Endothelial cell (in vitro differentiated cells): ENCODE measurements at regions not wholly inside any gene's neighbourhood (a gene's known extent, or its start where the extent isn't known, plus 50 kb on each side); places are given as distances from the start of the nearest gene placed in this dataset.
"Not testable (repeated sequence)": the region's sequence is repeated elsewhere in the genome, so short reads cannot be mapped to it uniquely, and the experiment has no call there.

Experiments used
- DNase-seq: peaks from one replicate; pipeline ENCODE4 v3.0.0; 2021; ENCODE audit warnings: low spot score
- H3K27ac Mint-ChIP-seq: one replicate; pipeline ENCODE4 v1.8.0; 2021; ENCODE audit warnings: mixed read lengths, inconsistent platforms; ENCODE audit not compliant: unreplicated experiment
- H3K27me3 Mint-ChIP-seq: one replicate; pipeline ENCODE4 v1.8.0; 2021; ENCODE audit warnings: mild to moderate bottlenecking, moderate library complexity, mixed read lengths, inconsistent platforms; ENCODE audit not compliant: unreplicated experiment
- H3K36me3 Mint-ChIP-seq: one replicate; pipeline ENCODE4 v1.8.0; 2021; ENCODE audit warnings: mild to moderate bottlenecking, low read depth, mixed read lengths, inconsistent platforms; ENCODE audit not compliant: unreplicated experiment
- H3K4me1 Mint-ChIP-seq: one replicate; pipeline ENCODE4 v1.8.0; 2021; ENCODE audit warnings: mild to moderate bottlenecking, mixed read lengths, inconsistent platforms; ENCODE audit not compliant: unreplicated experiment
- H3K4me3 Mint-ChIP-seq: one replicate; pipeline ENCODE4 v1.8.0; 2021; ENCODE audit warnings: mild to moderate bottlenecking, mixed read lengths, inconsistent platforms; ENCODE audit not compliant: unreplicated experiment
- H3K9me3 Mint-ChIP-seq: one replicate; pipeline ENCODE4 v1.8.0; 2021; ENCODE audit warnings: mixed read lengths, inconsistent platforms; ENCODE audit not compliant: unreplicated experiment
- TF ChIP-seq, protein P1 (sequence below): fragments of 200-600 bp; sonication (generic); IDR thresholded peaks from one replicate; pipeline ENCODE4 v1.5.0; 2021; ENCODE audit warnings: antibody characterized with exemption; ENCODE audit not compliant: unreplicated experiment

DNA sequence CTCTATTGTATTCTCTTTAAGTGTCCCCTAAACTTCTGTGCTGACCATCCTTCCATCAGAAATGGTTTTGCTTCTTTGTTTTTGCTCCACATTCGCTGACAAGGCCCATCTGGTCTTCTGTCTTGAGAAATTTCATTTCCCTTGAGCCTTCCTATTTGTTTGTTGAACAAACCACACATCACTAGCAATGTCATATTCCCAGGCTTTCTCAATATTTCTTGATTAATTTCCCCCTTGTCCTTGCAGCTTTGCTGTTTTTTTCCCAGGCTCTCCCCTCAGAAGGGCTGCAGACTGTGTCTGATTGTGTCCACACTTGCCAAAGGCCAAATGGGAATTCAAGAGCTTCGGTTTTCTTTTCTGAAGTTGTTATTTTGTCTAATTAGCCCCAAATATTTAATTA, 158.9 kb downstream of the MID1IP1 start:
- peaks cover 4% of the 10 kb centered on the region for H3K36me3 Mint-ChIP-seq
- peaks cover 5% of the 10 kb centered on the region for H3K9me3 Mint-ChIP-seq
- TF ChIP-seq, protein P1, sequence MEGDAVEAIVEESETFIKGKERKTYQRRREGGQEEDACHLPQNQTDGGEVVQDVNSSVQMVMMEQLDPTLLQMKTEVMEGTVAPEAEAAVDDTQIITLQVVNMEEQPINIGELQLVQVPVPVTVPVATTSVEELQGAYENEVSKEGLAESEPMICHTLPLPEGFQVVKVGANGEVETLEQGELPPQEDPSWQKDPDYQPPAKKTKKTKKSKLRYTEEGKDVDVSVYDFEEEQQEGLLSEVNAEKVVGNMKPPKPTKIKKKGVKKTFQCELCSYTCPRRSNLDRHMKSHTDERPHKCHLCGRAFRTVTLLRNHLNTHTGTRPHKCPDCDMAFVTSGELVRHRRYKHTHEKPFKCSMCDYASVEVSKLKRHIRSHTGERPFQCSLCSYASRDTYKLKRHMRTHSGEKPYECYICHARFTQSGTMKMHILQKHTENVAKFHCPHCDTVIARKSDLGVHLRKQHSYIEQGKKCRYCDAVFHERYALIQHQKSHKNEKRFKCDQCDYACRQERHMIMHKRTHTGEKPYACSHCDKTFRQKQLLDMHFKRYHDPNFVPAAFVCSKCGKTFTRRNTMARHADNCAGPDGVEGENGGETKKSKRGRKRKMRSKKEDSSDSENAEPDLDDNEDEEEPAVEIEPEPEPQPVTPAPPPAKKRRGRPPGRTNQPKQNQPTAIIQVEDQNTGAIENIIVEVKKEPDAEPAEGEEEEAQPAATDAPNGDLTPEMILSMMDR, result no peak
- H3K4me1 Mint-ChIP-seq, result no peaks in the 10 kb centered on the region
- H3K27ac Mint-ChIP-seq, result no peak overlapping the region
- peaks cover 2% of the 10 kb centered on the region for H3K27me3 Mint-ChIP-seq
- no peak for DNase-seq
- H3K4me3 Mint-ChIP-seq, result no peak overlapping the region

- Mint-ChIP-seq H3K27ac (no peak overlapping the region), H3K4me3 (no peak overlapping the region), H3K36me3 (peaks cover 4% of the 10 kb centered on the region), H3K4me1 (no peaks in the 10 kb centered on the region), H3K9me3 (peaks cover 5% of the 10 kb centered on the region), H3K27me3 (peaks cover 2% of the 10 kb centered on the region)
- DNase-seq, result no peak
- TF ChIP-seq, protein P1, result no peak
These were observed 160.7 kb downstream of the MID1IP1 start for GRCh38 chrX:38961936-38962335.

- not testable (repeated sequence) for H3K27ac Mint-ChIP-seq, H3K36me3 Mint-ChIP-seq, H3K4me1 Mint-ChIP-seq, DNase-seq, H3K27me3 Mint-ChIP-seq, H3K9me3 Mint-ChIP-seq, H3K4me3 Mint-ChIP-seq
These were observed 162.0 kb downstream of the MID1IP1 start for GRCh38 chrX:38963244-38963643.

GRCh38 chrX:38965888-38966287, 164.6 kb downstream of the MID1IP1 start:
- H3K4me1 Mint-ChIP-seq, result no peaks in the 10 kb centered on the region
- no peak overlapping the region for H3K4me3 Mint-ChIP-seq
- no peak for DNase-seq
- TF ChIP-seq, protein P1, result no peak
- H3K9me3 Mint-ChIP-seq, result peaks cover 5% of the 10 kb centered on the region
- H3K27me3 Mint-ChIP-seq, result peaks cover 4% of the 10 kb centered on the region
- peaks cover 4% of the 10 kb centered on the region for H3K36me3 Mint-ChIP-seq
- no peak overlapping the region for H3K27ac Mint-ChIP-seq

DNA sequence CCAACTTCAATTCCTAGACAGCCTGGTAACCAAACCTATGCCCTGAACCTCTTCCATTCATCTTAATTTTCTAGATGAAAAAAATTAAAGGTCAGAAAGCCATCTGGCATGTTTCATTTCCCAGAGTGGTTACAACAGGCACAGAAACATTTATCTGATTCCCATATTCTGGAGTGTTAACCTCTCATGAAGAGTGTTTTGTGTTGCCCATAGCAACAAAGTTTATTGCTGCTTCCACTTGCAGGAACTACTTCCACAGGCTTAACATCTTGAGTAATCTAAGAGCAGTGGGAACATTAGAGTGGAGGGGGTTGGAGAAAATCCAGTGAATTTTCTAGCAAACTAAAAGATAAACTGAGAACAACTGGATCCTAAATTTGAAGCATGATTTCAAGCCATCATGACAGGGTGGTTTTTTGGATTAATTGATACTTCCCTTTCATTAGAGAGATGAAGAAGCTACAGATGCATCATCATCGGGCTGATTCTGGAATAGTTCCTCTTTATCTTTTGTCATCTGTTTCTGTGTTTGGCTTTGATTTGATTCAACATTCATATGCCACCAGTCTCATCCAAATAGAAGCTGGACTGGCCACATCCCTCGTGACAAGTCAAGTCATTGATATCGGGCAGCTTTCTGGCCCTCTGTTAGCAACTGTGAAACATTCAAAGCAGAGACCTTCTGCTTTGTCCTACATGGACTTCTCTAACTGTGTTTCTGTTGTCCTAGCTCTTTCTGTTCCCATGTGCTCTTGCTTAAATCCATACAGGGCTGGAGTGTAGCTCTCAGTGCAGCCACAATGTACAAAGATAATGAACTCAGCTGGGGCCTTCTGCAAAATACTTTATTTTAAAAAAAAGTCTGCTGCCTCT, 167.3 kb downstream of the MID1IP1 start:
- TF ChIP-seq, protein P1, result no peak
- Mint-ChIP-seq H3K4me1 (no peaks in the 10 kb centered on the region), H3K9me3 (peaks cover 5% of the 10 kb centered on the region), H3K4me3 (no peak overlapping the region), H3K27ac (no peak overlapping the region), H3K27me3 (peaks cover 4% of the 10 kb centered on the region), H3K36me3 (peaks cover 4% of the 10 kb centered on the region)
- no peak for DNase-seq
